H1 (cell line): ENCODE measurements at regions not wholly inside any gene's neighbourhood (a gene's known extent, or its start where the extent isn't known, plus 50 kb on each side); places are given as distances from the start of the nearest gene placed in this dataset.

Experiments
- KDM4A ChIP-seq: IDR thresholded peaks from one replicate; pipeline ENCODE4 v1.7.1; 2012; ENCODE audit warnings: low read depth, mild to moderate bottlenecking, moderate library complexity, low read length, inconsistent platforms; ENCODE audit not compliant: severe bottlenecking
- RFX5 ChIP-seq: IDR thresholded peaks from 2 replicates; pipeline ENCODE4 v1.6.1; 2011; ENCODE audit warnings: low read depth, low read length, improper control_type of control experiment, borderline replicate concordance
- TF ChIP-seq, protein P1 (sequence below): fragments of 300-600 bp; sonication (generic); IDR thresholded peaks from 2 replicates; pipeline ENCODE4 v1.7.1; 2012; ENCODE audit warnings: low read length, moderate library complexity, mild to moderate bottlenecking, inconsistent platforms; ENCODE audit not compliant: insufficient replicate concordance

GRCh38 chr3:35438101-35438500 lies 201.2 kb upstream of the ARPP21 start (continued):
- TF ChIP-seq RFX5 (no peak), KDM4A (no peak)
- TF ChIP-seq, protein P1, sequence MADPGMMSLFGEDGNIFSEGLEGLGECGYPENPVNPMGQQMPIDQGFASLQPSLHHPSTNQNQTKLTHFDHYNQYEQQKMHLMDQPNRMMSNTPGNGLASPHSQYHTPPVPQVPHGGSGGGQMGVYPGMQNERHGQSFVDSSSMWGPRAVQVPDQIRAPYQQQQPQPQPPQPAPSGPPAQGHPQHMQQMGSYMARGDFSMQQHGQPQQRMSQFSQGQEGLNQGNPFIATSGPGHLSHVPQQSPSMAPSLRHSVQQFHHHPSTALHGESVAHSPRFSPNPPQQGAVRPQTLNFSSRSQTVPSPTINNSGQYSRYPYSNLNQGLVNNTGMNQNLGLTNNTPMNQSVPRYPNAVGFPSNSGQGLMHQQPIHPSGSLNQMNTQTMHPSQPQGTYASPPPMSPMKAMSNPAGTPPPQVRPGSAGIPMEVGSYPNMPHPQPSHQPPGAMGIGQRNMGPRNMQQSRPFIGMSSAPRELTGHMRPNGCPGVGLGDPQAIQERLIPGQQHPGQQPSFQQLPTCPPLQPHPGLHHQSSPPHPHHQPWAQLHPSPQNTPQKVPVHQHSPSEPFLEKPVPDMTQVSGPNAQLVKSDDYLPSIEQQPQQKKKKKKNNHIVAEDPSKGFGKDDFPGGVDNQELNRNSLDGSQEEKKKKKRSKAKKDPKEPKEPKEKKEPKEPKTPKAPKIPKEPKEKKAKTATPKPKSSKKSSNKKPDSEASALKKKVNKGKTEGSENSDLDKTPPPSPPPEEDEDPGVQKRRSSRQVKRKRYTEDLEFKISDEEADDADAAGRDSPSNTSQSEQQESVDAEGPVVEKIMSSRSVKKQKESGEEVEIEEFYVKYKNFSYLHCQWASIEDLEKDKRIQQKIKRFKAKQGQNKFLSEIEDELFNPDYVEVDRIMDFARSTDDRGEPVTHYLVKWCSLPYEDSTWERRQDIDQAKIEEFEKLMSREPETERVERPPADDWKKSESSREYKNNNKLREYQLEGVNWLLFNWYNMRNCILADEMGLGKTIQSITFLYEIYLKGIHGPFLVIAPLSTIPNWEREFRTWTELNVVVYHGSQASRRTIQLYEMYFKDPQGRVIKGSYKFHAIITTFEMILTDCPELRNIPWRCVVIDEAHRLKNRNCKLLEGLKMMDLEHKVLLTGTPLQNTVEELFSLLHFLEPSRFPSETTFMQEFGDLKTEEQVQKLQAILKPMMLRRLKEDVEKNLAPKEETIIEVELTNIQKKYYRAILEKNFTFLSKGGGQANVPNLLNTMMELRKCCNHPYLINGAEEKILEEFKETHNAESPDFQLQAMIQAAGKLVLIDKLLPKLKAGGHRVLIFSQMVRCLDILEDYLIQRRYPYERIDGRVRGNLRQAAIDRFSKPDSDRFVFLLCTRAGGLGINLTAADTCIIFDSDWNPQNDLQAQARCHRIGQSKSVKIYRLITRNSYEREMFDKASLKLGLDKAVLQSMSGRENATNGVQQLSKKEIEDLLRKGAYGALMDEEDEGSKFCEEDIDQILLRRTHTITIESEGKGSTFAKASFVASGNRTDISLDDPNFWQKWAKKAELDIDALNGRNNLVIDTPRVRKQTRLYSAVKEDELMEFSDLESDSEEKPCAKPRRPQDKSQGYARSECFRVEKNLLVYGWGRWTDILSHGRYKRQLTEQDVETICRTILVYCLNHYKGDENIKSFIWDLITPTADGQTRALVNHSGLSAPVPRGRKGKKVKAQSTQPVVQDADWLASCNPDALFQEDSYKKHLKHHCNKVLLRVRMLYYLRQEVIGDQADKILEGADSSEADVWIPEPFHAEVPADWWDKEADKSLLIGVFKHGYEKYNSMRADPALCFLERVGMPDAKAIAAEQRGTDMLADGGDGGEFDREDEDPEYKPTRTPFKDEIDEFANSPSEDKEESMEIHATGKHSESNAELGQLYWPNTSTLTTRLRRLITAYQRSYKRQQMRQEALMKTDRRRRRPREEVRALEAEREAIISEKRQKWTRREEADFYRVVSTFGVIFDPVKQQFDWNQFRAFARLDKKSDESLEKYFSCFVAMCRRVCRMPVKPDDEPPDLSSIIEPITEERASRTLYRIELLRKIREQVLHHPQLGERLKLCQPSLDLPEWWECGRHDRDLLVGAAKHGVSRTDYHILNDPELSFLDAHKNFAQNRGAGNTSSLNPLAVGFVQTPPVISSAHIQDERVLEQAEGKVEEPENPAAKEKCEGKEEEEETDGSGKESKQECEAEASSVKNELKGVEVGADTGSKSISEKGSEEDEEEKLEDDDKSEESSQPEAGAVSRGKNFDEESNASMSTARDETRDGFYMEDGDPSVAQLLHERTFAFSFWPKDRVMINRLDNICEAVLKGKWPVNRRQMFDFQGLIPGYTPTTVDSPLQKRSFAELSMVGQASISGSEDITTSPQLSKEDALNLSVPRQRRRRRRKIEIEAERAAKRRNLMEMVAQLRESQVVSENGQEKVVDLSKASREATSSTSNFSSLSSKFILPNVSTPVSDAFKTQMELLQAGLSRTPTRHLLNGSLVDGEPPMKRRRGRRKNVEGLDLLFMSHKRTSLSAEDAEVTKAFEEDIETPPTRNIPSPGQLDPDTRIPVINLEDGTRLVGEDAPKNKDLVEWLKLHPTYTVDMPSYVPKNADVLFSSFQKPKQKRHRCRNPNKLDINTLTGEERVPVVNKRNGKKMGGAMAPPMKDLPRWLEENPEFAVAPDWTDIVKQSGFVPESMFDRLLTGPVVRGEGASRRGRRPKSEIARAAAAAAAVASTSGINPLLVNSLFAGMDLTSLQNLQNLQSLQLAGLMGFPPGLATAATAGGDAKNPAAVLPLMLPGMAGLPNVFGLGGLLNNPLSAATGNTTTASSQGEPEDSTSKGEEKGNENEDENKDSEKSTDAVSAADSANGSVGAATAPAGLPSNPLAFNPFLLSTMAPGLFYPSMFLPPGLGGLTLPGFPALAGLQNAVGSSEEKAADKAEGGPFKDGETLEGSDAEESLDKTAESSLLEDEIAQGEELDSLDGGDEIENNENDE = no peak
- TF ChIP-seq, all 59 proteins: peak for 0
